ENCODE measurements at regions not wholly inside any gene's neighbourhood (a gene's known extent, or its start where the extent isn't known, plus 50 kb on each side); places are given as distances from the start of the nearest gene placed in this dataset.

GRCh38 chr2:34663314-34663713 lies 1064.2 kb upstream of the FAM98A start:
- H3K27ac ChIP-seq, result no peak overlapping the region
- H3K4me3 ChIP-seq (ENCODE audit: low read depth, low read length), result no peak overlapping the region
- in situ Hi-C loops (cut with HindIII; ENCODE audit: low pct_ligation_motif_present, low sequenced_read_pairs), result no loop called here
- no peak for DNase-seq
- no peaks in the 10 kb centered on the region for H3K36me3 ChIP-seq (replicated peaks)
- no peaks in the 10 kb centered on the region for H3K27me3 ChIP-seq (replicated peaks)
- no peak for TF ChIP-seq CTCF (IDR thresholded peaks at IDR 0.05; ENCODE audit: low read depth, low read length, missing control alignments)

DNA sequence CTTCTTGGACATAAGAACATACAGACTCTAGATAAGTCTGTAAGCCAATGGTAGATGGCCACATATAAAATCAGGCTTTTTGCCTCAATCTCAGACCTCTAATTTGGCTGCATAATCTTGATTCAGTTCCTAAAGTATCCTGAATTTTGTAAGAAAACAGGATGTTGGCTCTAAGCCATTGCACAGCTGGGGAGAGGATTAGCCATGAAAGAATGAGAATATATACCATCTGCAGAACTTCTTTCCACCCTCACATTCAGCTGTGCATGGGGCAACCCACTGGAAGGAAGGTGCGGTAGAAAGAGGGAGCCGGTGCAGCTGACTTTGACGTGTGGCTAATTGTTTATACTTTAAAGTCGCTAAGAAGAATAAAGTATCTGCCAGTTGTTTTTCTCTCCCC lies 1061.6 kb upstream of the FAM98A start:
- no peak for TF ChIP-seq CTCF (IDR thresholded peaks at IDR 0.05; ENCODE audit: low read depth, low read length, missing control alignments)
- in situ Hi-C loops (cut with HindIII; ENCODE audit: low pct_ligation_motif_present, low sequenced_read_pairs), result no loop called here
- no peak for DNase-seq
- Histone ChIP-seq H3K36me3 (replicated peaks) (no peaks in the 10 kb centered on the region), H3K27me3 (replicated peaks) (no peaks in the 10 kb centered on the region), H3K27ac (no peak overlapping the region), H3K4me3 (ENCODE audit: low read depth, low read length) (no peak overlapping the region)

DNA sequence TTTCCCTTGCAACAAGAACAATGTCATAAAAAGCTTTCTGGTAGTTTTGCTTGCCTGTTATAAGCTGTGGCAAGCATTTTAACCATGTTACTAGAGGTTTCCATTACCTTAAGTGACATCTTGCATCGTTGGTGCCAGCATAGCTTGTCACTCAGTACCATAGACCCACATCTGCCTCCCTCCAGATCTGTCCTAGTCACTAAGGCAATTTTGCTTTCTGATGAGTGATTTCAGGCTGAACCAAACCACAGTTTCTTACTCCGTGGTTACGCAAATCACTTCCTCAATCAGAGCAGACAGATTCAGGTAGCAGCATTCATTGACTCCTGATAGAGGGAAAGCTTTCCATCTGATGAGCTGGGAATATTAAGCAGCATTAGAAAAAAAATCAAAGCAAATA lies 1057.5 kb upstream of the FAM98A start:
- no peak overlapping the region for H3K27ac ChIP-seq
- H3K4me3 ChIP-seq (ENCODE audit: low read depth, low read length), result no peak overlapping the region
- H3K36me3 ChIP-seq (replicated peaks), result no peaks in the 10 kb centered on the region
- DNase-seq, result no peak
- H3K27me3 ChIP-seq (replicated peaks), result no peaks in the 10 kb centered on the region
- no peak for TF ChIP-seq CTCF (IDR thresholded peaks at IDR 0.05; ENCODE audit: low read depth, low read length, missing control alignments)
- in situ Hi-C loops (cut with HindIII; ENCODE audit: low pct_ligation_motif_present, low sequenced_read_pairs), result no loop called here

GRCh38 chr2:34652636-34653035 lies 1053.5 kb upstream of the FAM98A start:
- no peak overlapping the region for H3K27ac ChIP-seq
- H3K27me3 ChIP-seq (replicated peaks), result no peaks in the 10 kb centered on the region
- no peak for TF ChIP-seq CTCF (IDR thresholded peaks at IDR 0.05; ENCODE audit: low read depth, low read length, missing control alignments)
- peak; percentile 7 for DNase-seq
- no peaks in the 10 kb centered on the region for H3K36me3 ChIP-seq (replicated peaks)
- in situ Hi-C loops (cut with HindIII; ENCODE audit: low pct_ligation_motif_present, low sequenced_read_pairs), result no loop called here
- H3K4me3 ChIP-seq (ENCODE audit: low read depth, low read length), result no peak overlapping the region

GRCh38 chr2:34646901-34647300 lies 1047.8 kb upstream of the FAM98A start:
- no peak for DNase-seq
- H3K27me3 ChIP-seq (replicated peaks), result no peaks in the 10 kb centered on the region
- H3K27ac ChIP-seq, result no peak overlapping the region
- H3K36me3 ChIP-seq (replicated peaks), result no peaks in the 10 kb centered on the region
- TF ChIP-seq CTCF (IDR thresholded peaks at IDR 0.05; ENCODE audit: low read depth, low read length, missing control alignments), result no peak
- no peak overlapping the region for H3K4me3 ChIP-seq (ENCODE audit: low read depth, low read length)
- in situ Hi-C loops (cut with HindIII; ENCODE audit: low pct_ligation_motif_present, low sequenced_read_pairs), result no loop called here

- in situ Hi-C loops (cut with HindIII; ENCODE audit: low pct_ligation_motif_present, low sequenced_read_pairs), result no loop called here
Observed at GRCh38 chr2:34632327-34632726, 1033.2 kb upstream of the FAM98A start.

More at GRCh38 chr2:34632327-34632726, 1033.2 kb upstream of the FAM98A start:
- TF ChIP-seq CTCF (IDR thresholded peaks at IDR 0.05; ENCODE audit: low read depth, low read length, missing control alignments), result no peak
- Histone ChIP-seq H3K27me3 (replicated peaks) (no peaks in the 10 kb centered on the region), H3K27ac (no peak overlapping the region), H3K4me3 (ENCODE audit: low read depth, low read length) (no peak overlapping the region), H3K36me3 (replicated peaks) (no peaks in the 10 kb centered on the region)
- no peak for DNase-seq

Data from brain microvascular endothelial cell (primary cell).